ENCODE measurements at regions not wholly inside any gene's neighbourhood (a gene's known extent, or its start where the extent isn't known, plus 50 kb on each side); places are given as distances from the start of the nearest gene placed in this dataset.
A peak's percentile ranks its signal among the peaks of the same experiment; 100 is the strongest.

DNA sequence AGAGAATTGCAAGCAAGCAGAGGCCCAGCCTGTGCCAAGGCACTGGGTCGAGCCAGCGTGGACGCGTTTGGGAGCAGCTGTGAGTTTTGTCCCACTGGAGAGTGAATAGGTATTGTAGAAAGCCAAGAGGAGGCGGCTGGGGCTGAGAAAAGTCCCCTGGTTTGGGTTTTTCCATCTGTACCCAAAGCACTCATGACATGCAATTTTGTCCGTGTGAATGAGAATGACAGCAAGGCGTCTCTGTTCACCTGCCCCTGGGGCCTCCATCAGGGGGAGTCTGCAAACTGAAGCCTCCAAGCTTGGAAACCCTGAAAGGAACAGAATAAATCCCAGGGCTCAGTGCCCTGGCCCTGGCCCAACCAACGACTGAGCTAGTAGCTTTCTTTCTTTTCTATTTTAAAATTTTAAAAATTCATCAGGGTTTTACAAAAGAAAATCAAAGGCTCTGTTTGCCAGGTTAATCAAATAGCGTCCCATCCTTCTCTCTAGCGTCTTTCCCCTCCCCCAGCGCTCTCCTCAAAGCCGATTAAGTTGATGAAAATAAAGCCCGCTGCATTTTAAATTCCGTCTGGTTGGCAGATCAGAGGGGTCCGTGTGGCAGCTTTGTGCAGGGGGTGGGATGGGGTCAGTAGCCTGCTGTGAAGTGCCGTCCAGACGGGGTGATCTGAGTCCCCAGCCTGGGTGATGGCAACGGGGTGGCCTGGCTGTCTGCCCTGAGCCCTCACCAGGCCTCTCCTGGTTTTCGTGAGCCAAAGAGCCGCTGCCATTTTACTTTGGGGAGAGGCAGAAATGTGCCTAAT, 171.0 kb downstream of the KATNIP start:
- Histone ChIP-seq H3K9ac (ENCODE audit: low read length) (peak overlapping the region; percentile 51), H3K9me3 (ENCODE audit: control insufficient read depth, low read length) (no peaks in the 10 kb centered on the region), H3K4me3 (ENCODE audit: low read length) (peak overlapping the region; percentile 65), H3K4me1 (ENCODE audit: control insufficient read depth, insufficient read depth, low read length) (peaks cover 37% of the 10 kb centered on the region), H3K36me3 (ENCODE audit: control insufficient read depth, insufficient read depth, low read length, severe bottlenecking) (peaks cover 13% of the 10 kb centered on the region), H3K27me3 (replicated peaks; ENCODE audit: control insufficient read depth, insufficient read depth, low read length) (no peaks in the 10 kb centered on the region)
- no peak for DNase-seq (ENCODE audit: low read depth)

DNA sequence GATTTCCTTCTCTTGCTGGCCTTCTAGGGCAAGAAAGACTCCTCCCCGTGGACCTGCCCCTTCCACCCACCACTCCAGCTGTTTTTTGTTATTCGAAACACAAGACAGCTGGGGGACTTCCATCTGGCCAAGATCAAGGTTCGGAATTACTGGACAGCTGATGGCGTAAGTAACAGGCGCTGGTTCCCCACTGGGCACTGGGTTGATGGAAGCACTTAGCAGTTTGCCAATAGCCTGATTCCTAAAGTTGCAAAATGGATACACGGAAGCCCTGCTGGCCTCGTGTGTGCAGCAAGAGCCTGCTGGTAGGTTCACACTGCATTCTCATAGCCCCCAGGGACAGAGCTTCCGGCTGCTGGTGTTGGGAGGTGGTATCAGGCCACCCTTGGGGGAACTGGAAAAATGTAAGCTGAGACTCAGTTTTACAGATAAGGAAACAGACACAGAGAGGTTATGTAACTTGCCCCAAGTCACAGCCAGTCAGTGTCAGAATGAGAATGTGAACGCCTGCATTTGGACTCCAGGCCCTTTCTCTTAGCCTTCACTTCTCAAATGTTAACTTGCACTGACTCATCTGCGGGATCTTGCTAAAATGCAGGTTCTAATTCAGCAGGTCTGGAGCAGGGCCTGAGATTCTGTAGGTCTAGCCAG, 171.7 kb downstream of the KATNIP start:
- H3K4me1 ChIP-seq (ENCODE audit: control insufficient read depth, insufficient read depth, low read length): peaks cover 37% of the 10 kb centered on the region
- peak overlapping the region; percentile 51 for H3K9ac ChIP-seq (ENCODE audit: low read length)
- peak overlapping the region; percentile 65 for H3K4me3 ChIP-seq (ENCODE audit: low read length)
- DNase-seq (ENCODE audit: low read depth): peak; percentile 62
- H3K27me3 ChIP-seq (replicated peaks; ENCODE audit: control insufficient read depth, insufficient read depth, low read length): no peaks in the 10 kb centered on the region
- H3K36me3 ChIP-seq (ENCODE audit: control insufficient read depth, insufficient read depth, low read length, severe bottlenecking): peaks cover 15% of the 10 kb centered on the region
- no peaks in the 10 kb centered on the region for H3K9me3 ChIP-seq (ENCODE audit: control insufficient read depth, low read length)

- no peak overlapping the region for H3K4me3 ChIP-seq (ENCODE audit: low read length)
Measured at GRCh38 chr16:27722207-27722606, 172.3 kb downstream of the KATNIP start.

GRCh38 chr16:27722892-27723450, 173.0 kb downstream of the KATNIP start:
- no peak for DNase-seq (ENCODE audit: low read depth)
- no peaks in the 10 kb centered on the region for H3K9me3 ChIP-seq (ENCODE audit: control insufficient read depth, low read length)
- no peak overlapping the region for H3K9ac ChIP-seq (ENCODE audit: low read length)
- no peaks in the 10 kb centered on the region for H3K27me3 ChIP-seq (replicated peaks; ENCODE audit: control insufficient read depth, insufficient read depth, low read length)
- peaks cover 37% of the 10 kb centered on the region for H3K4me1 ChIP-seq (ENCODE audit: control insufficient read depth, insufficient read depth, low read length)
- H3K36me3 ChIP-seq (ENCODE audit: control insufficient read depth, insufficient read depth, low read length, severe bottlenecking): peaks cover 20% of the 10 kb centered on the region
- H3K4me3 ChIP-seq (ENCODE audit: low read length): no peak overlapping the region

More at GRCh38 chr16:27722207-27722606, 172.3 kb downstream of the KATNIP start:
- Histone ChIP-seq H3K27me3 (replicated peaks; ENCODE audit: control insufficient read depth, insufficient read depth, low read length) (no peaks in the 10 kb centered on the region), H3K4me1 (ENCODE audit: control insufficient read depth, insufficient read depth, low read length) (peaks cover 37% of the 10 kb centered on the region), H3K9me3 (ENCODE audit: control insufficient read depth, low read length) (no peaks in the 10 kb centered on the region), H3K9ac (ENCODE audit: low read length) (no peak overlapping the region), H3K36me3 (ENCODE audit: control insufficient read depth, insufficient read depth, low read length, severe bottlenecking) (peaks cover 15% of the 10 kb centered on the region)
- DNase-seq (ENCODE audit: low read depth): no peak

DNA sequence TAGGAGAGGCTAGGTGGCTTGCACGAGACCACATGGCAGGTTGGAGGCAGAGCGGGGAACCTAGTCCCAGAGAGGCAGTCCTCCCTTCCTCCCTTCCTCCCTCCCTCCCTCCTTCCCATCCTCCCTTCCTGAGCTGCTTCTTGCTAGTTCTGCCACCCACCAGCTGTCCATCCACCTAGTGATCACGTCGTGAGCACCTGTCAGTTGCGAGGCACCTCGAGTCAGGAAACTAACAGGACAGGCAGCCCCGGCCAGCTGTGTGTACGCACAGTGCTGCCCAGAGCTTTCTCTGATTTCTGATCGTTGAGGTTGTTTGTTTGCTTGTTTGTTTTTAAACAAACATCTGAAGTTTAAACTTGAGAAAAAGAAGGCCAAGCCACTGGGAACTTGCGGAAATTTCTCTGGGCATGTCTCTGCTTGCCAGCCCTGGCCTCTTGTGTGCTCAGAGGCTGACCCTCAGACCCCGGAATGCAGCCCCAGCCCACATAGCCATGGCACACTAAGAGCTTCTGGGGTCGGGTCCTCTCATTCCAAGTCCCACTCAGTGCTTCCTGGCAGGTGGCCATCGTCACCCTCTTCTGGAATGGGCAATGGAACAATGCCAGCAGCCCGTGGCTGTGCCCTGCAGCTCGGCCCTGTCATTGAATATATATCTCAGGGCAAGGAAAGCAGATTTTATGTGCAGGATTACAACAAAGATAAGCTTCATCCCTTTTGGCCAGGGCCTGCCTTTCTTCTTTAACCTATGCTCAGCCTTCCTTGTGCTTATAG, 174.0 kb downstream of the KATNIP start:
- H3K27me3 ChIP-seq (replicated peaks; ENCODE audit: control insufficient read depth, insufficient read depth, low read length): no peaks in the 10 kb centered on the region
- no peak for DNase-seq (ENCODE audit: low read depth)
- H3K9me3 ChIP-seq (ENCODE audit: control insufficient read depth, low read length): no peaks in the 10 kb centered on the region
- H3K9ac ChIP-seq (ENCODE audit: low read length): no peak overlapping the region
- H3K4me1 ChIP-seq (ENCODE audit: control insufficient read depth, insufficient read depth, low read length): peaks cover 37% of the 10 kb centered on the region
- H3K36me3 ChIP-seq (ENCODE audit: control insufficient read depth, insufficient read depth, low read length, severe bottlenecking): peaks cover 20% of the 10 kb centered on the region
- no peak overlapping the region for H3K4me3 ChIP-seq (ENCODE audit: low read length)

GRCh38 chr16:27724482-27725235, 174.7 kb downstream of the KATNIP start:
- Histone ChIP-seq H3K36me3 (ENCODE audit: control insufficient read depth, insufficient read depth, low read length, severe bottlenecking) (peaks cover 20% of the 10 kb centered on the region), H3K4me1 (ENCODE audit: control insufficient read depth, insufficient read depth, low read length) (peaks cover 37% of the 10 kb centered on the region), H3K27me3 (replicated peaks; ENCODE audit: control insufficient read depth, insufficient read depth, low read length) (no peaks in the 10 kb centered on the region), H3K4me3 (ENCODE audit: low read length) (no peak overlapping the region), H3K9ac (ENCODE audit: low read length) (no peak overlapping the region), H3K9me3 (ENCODE audit: control insufficient read depth, low read length) (no peaks in the 10 kb centered on the region)
- DNase-seq (ENCODE audit: low read depth): no peak

DNA sequence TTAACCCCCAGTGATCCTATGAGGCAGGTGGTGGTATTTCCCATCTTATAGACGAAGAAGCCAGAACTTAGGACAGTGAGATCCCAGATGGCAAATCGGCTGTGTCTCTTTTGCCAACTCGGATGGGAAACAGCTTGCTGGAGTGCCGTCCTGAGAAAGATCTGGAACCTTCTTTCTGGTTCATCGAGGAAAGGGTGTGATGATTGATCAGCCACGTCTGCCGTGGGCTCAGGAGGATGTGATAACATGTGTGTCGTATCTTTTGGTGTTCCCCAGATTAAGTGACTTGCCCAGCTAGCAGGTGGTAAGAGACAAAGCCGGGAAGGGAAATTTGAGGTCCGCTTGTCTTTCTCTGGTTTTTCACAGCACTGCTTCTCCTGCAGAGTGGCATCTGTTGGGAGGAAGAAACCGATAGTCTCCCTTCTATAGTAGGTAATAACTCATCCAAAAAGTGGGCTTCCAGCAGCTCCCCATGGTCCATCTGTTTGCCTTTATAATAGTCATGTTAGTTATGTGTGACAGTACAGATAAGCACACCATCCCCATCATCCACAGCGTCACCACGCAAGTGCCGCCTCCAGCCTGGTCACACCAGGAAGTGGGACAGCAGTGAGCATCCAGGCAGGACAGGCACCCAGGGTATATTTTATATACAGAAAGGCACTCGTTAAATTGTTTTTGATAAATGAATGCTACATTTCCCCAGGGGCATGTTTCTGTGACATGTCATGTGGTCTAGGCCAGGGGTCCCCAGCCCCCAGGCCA, 175.5 kb downstream of the KATNIP start:
- no peak for DNase-seq (ENCODE audit: low read depth)
- H3K4me1 ChIP-seq (ENCODE audit: control insufficient read depth, insufficient read depth, low read length): peaks cover 35% of the 10 kb centered on the region
- H3K9me3 ChIP-seq (ENCODE audit: control insufficient read depth, low read length): no peaks in the 10 kb centered on the region
- no peaks in the 10 kb centered on the region for H3K27me3 ChIP-seq (replicated peaks; ENCODE audit: control insufficient read depth, insufficient read depth, low read length)
- no peak overlapping the region for H3K9ac ChIP-seq (ENCODE audit: low read length)
- H3K36me3 ChIP-seq (ENCODE audit: control insufficient read depth, insufficient read depth, low read length, severe bottlenecking): peaks cover 20% of the 10 kb centered on the region
- no peak overlapping the region for H3K4me3 ChIP-seq (ENCODE audit: low read length)

GRCh38 chr16:27726621-27727261, 176.8 kb downstream of the KATNIP start:
- Histone ChIP-seq H3K9me3 (ENCODE audit: control insufficient read depth, low read length) (no peaks in the 10 kb centered on the region), H3K4me3 (ENCODE audit: low read length) (no peak overlapping the region), H3K36me3 (ENCODE audit: control insufficient read depth, insufficient read depth, low read length, severe bottlenecking) (peaks cover 20% of the 10 kb centered on the region)

DNA sequence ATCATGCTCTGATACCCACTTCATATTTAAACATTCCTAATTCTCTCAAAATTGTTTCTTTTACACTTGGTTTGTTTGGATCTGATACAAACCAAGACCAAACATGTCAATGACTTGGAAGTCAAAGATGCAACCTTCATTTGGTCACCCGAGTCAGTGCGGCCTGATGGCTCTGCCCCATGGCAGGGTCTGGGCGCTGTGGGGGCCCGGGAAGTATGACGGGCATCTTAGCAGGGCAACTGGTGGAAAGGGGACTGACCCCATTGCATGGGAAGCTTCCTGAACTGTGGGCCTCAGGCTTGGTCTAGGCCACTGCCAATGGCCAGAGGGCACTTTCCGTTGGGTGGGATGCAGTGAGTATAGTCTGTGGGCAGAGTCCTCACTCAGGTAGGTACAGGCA, 178.0 kb downstream of the KATNIP start:
- peaks cover 15% of the 10 kb centered on the region for H3K4me1 ChIP-seq (ENCODE audit: control insufficient read depth, insufficient read depth, low read length)
- no peak for DNase-seq (ENCODE audit: low read depth)
- H3K9ac ChIP-seq (ENCODE audit: low read length): no peak overlapping the region
- no peaks in the 10 kb centered on the region for H3K9me3 ChIP-seq (ENCODE audit: control insufficient read depth, low read length)
- H3K4me3 ChIP-seq (ENCODE audit: low read length): no peak overlapping the region
- peaks cover 18% of the 10 kb centered on the region for H3K36me3 ChIP-seq (ENCODE audit: control insufficient read depth, insufficient read depth, low read length, severe bottlenecking)
- no peaks in the 10 kb centered on the region for H3K27me3 ChIP-seq (replicated peaks; ENCODE audit: control insufficient read depth, insufficient read depth, low read length)

More at GRCh38 chr16:27726621-27727261, 176.8 kb downstream of the KATNIP start:
- no peaks in the 10 kb centered on the region for H3K27me3 ChIP-seq (replicated peaks; ENCODE audit: control insufficient read depth, insufficient read depth, low read length)
- no peak overlapping the region for H3K9ac ChIP-seq (ENCODE audit: low read length)
- DNase-seq (ENCODE audit: low read depth): no peak
- peaks cover 24% of the 10 kb centered on the region for H3K4me1 ChIP-seq (ENCODE audit: control insufficient read depth, insufficient read depth, low read length)

DNA sequence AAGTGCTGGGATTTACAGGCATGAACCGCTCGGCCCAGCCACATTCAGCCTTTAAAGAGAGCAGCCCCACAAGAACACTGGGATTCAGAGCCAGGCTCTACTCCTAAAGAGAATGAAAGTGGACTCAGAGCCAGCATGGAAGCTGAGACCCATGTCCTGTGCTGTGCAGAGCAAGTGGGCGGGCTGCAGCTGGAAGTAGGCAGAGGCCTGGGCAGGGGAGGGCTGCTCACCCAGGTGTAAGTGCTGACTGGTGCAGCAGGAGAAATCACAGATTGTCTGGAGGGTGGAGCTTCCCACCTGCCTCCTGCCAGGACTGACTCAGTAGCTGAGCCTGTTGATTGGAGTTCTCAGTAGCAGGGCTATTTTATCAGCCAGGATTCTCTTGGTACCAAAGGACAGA, 178.7 kb downstream of the KATNIP start:
- Histone ChIP-seq H3K9me3 (ENCODE audit: control insufficient read depth, low read length) (no peaks in the 10 kb centered on the region), H3K27me3 (replicated peaks; ENCODE audit: control insufficient read depth, insufficient read depth, low read length) (no peaks in the 10 kb centered on the region), H3K36me3 (ENCODE audit: control insufficient read depth, insufficient read depth, low read length, severe bottlenecking) (peaks cover 16% of the 10 kb centered on the region), H3K4me3 (ENCODE audit: low read length) (no peak overlapping the region), H3K9ac (ENCODE audit: low read length) (no peak overlapping the region), H3K4me1 (ENCODE audit: control insufficient read depth, insufficient read depth, low read length) (peaks cover 15% of the 10 kb centered on the region)
- no peak for DNase-seq (ENCODE audit: low read depth)

Measured in adipocyte (in vitro differentiated cells).